Common myeloid progenitor, CD34-positive (primary cell): ENCODE measurements at regions not wholly inside any gene's neighbourhood (a gene's known extent, or its start where the extent isn't known, plus 50 kb on each side); places are given as distances from the start of the nearest gene placed in this dataset.

Experiments
- CTCF ChIA-PET: fragments of 350-600 bp; sonication (Branson Sonifier 250); formaldehyde crosslinking; loops from one replicate; lab custom pipeline; 2021; ENCODE audit warnings: antibody characterized with exemption; lab: Charles Lee
- POLR2A ChIA-PET: fragments of 350-600 bp; sonication (Branson Sonifier 250); formaldehyde crosslinking; loops from one replicate; lab custom pipeline; 2021; ENCODE audit warnings: antibody characterized with exemption; lab: Charles Lee
- DNase-seq, 3 donors: peaks; one replicate each; pipeline versions ENCODE4 v3.0.0 to v3.0.0-alpha.2; 2013
- H3K27ac ChIP-seq, 2 experiments: 1 replicate in 1 of 2; 2 replicates in 1 of 2; pipeline ENCODE4 v1.7.0; 2013; ENCODE audit warnings: inconsistent platforms in 2 of 2, low read length in 2 of 2, mild to moderate bottlenecking in 2 of 2, low read depth in 1 of 2, moderate library complexity in 1 of 2; ENCODE audit not compliant: severe bottlenecking in 2 of 2, insufficient read depth in 1 of 2, poor library complexity in 1 of 2
- H3K27me3 ChIP-seq, 5 experiments: replicated peaks in 2 of 5; 1 replicate in 3 of 5; 2 replicates in 2 of 5; pipeline versions ENCODE4 v1.6.1 to v1.7.0; 2013; ENCODE audit warnings: low read length in 4 of 5, mild to moderate bottlenecking in 2 of 5, moderate library complexity in 2 of 5, inconsistent platforms in 1 of 5; ENCODE audit not compliant: insufficient read depth in 5 of 5, control insufficient read depth in 4 of 5
- H3K36me3 ChIP-seq, 4 experiments: 1 replicate in 2 of 4; 2 replicates in 2 of 4; pipeline versions ENCODE4 v1.6.1 to v1.7.0; 2013; ENCODE audit warnings: low read length in 3 of 4, control low read depth in 1 of 4, mild to moderate bottlenecking in 1 of 4; ENCODE audit not compliant: control insufficient read depth in 4 of 4, insufficient read depth in 4 of 4
- H3K4me1 ChIP-seq, 4 experiments: 1 replicate in 3 of 4; 2 replicates in 1 of 4; pipeline versions ENCODE4 v1.6.1 to v1.7.1; 2013; ENCODE audit warnings: low read length in 3 of 4, mild to moderate bottlenecking in 3 of 4, control low read depth in 1 of 4, inconsistent platforms in 1 of 4, moderate library complexity in 1 of 4; ENCODE audit not compliant: control insufficient read depth in 4 of 4, insufficient read depth in 4 of 4; ENCODE audit errors: control extremely low read depth in 1 of 4
- H3K4me3 ChIP-seq, 7 experiments: 1 replicate in 4 of 7; 2 replicates in 3 of 7; pipeline versions ENCODE4 v1.5.1 to v1.7.0; 2013; ENCODE audit warnings: mild to moderate bottlenecking in 7 of 7, low read length in 6 of 7, moderate library complexity in 6 of 7, inconsistent platforms in 2 of 7, low read depth in 2 of 7, control low read depth in 1 of 7; ENCODE audit not compliant: insufficient read depth in 4 of 7, control insufficient read depth in 1 of 7; ENCODE audit errors: extremely low read depth in 1 of 7
- H3K9me3 ChIP-seq, 5 experiments: 1 replicate in 4 of 5; 2 replicates in 1 of 5; pipeline versions ENCODE4 v1.6.1 to v1.7.1; 2013; ENCODE audit warnings: low read length in 4 of 5, mild to moderate bottlenecking in 2 of 5, inconsistent platforms in 1 of 5, low read depth in 1 of 5, moderate library complexity in 1 of 5; ENCODE audit not compliant: control insufficient read depth in 4 of 5, insufficient read depth in 2 of 5; ENCODE audit errors: control extremely low read depth in 1 of 5
- WGBS: methylation state at CpG from one replicate; pipeline ENCODE4 v1.1.5; 2013; ENCODE audit not compliant: insufficient coverage; 5-methylcytosine and 5-hydroxymethylcytosine counted together

DNA sequence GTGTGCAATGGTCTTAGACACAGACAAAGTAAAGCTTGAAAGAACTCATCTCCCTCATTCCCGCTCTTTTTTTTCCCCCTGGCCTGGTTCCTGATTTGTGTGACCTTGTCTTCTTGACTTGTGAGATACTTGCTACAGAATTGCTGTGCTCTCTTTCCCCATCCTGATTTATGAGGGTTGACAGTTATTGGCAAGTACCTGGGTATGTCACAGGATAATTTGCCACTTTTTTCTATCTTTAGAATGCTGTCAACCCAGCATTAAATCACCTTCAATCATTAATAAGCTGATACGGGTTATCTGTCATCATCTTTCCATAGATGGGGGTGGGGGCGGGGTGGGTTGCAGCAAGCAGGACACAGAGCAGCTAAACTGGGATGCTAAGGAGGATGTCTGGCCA, 144.4 kb upstream of the PRICKLE1 start:
- Histone ChIP-seq H3K27ac (no peak overlapping the region), H3K4me3 (no peak overlapping the region), H3K9me3 (no peaks in the 10 kb centered on the region), H3K4me1 (no peaks in the 10 kb centered on the region), H3K36me3 (no peaks in the 10 kb centered on the region), H3K27me3 (no peaks in the 10 kb centered on the region)
- WGBS, result 66% methylated on average over 3 of the region's 3 CpGs
- POLR2A ChIA-PET, result no interaction called here
- CTCF ChIA-PET, result no interaction called here
- no peak for DNase-seq

- no peaks in the 10 kb centered on the region for H3K27me3 ChIP-seq
- no peak for DNase-seq
- H3K4me3 ChIP-seq, result no peak overlapping the region
- H3K4me1 ChIP-seq, result no peaks in the 10 kb centered on the region
- H3K27ac ChIP-seq, result no peak overlapping the region
- no peaks in the 10 kb centered on the region for H3K9me3 ChIP-seq
- ChIA-PET CTCF (no interaction called here), POLR2A (no interaction called here)
- no peaks in the 10 kb centered on the region for H3K36me3 ChIP-seq
- WGBS, result 86% methylated on average over 1 of the region's 3 CpGs
Measured at GRCh38 chr12:42732908-42733411, 143.4 kb upstream of the PRICKLE1 start.

DNA sequence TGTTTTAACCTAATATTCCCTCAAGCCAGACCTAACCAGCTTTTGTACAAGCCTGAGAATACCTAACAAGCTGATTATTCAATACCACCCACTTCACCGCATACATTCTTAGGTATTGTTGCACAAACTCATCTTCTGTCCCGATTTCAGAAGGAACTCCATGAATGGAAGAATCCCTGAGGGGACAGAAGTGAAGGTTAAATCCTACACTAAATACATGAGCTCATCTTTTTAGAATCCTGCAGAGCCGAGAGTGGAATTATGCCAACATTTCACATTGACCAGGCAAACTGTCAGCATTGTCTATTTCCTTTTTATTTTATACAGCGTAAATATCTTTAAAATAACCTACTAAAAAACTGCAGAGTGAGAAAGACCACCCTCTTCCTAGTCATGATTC, 140.7 kb upstream of the PRICKLE1 start:
- no peak for DNase-seq
- POLR2A ChIA-PET, result no interaction called here
- WGBS, result 100% methylated on average over 1 of the region's 4 CpGs
- Histone ChIP-seq H3K27ac (no peak overlapping the region), H3K27me3 (no peaks in the 10 kb centered on the region), H3K36me3 (no peaks in the 10 kb centered on the region), H3K4me1 (no peaks in the 10 kb centered on the region), H3K4me3 (no peak overlapping the region), H3K9me3 (peaks cover 0 to 6% (median 3%) of the 10 kb centered on the region in 5 experiments)
- CTCF ChIA-PET, result no interaction called here

- no peaks in the 10 kb centered on the region for H3K27me3 ChIP-seq
- H3K4me3 ChIP-seq, result no peak overlapping the region
- ChIA-PET CTCF (no interaction called here), POLR2A (no interaction called here)
- no peaks in the 10 kb centered on the region for H3K36me3 ChIP-seq
- H3K9me3 ChIP-seq, result peaks cover 0 to 6% (median 3%) of the 10 kb centered on the region in 5 experiments
- H3K4me1 ChIP-seq, result no peaks in the 10 kb centered on the region
- no peak for DNase-seq
- no peak overlapping the region for H3K27ac ChIP-seq
- no CpG with 5 or more reads among the region's 3 CpGs for WGBS
Measured at GRCh38 chr12:42729535-42729900, 140.0 kb upstream of the PRICKLE1 start.

DNA sequence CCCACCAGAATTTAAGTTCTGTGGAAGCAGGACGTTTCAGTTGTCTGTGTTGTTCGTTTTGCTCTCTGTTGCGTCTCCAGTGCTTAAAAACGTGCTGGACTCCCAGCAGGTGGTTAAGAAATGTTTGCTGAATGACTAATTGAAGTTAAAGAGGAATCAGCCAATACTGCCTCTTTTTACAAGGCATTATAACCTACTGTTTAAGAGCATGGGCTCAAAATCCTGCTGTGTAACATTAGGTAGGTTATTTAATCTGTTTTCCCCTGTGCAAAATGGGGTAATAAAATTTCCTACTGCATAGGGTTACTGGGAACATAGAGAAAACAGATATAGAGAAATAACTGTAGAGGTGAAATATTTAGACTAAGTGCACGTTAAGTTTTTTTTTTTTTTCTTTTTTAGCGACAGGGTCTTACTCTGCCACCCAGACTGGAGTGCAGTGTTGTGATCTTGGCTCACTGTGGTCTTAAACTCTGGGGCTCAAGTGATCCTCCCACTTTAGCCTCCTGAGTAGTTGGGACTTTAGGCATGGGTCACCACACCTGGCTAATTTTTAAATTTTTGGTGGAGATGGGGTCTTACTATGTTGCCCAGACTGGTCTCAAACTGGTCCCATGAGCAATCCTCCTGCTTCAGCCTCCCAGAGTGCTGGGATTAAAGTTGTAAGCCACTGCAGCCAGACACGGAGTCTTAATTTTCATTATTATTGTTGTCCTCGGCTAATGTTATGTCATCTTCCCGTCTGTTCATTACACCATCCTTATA, 139.4 kb upstream of the PRICKLE1 start:
- Histone ChIP-seq H3K27me3 (no peaks in the 10 kb centered on the region), H3K9me3 (peaks cover 0 to 6% (median 3%) of the 10 kb centered on the region in 5 experiments), H3K4me3 (no peak overlapping the region), H3K36me3 (no peaks in the 10 kb centered on the region), H3K27ac (no peak overlapping the region), H3K4me1 (no peaks in the 10 kb centered on the region)
- 80% methylated on average over 5 of the region's 9 CpGs for WGBS
- ChIA-PET CTCF (no interaction called here), POLR2A (no interaction called here)
- no peak for DNase-seq

DNA sequence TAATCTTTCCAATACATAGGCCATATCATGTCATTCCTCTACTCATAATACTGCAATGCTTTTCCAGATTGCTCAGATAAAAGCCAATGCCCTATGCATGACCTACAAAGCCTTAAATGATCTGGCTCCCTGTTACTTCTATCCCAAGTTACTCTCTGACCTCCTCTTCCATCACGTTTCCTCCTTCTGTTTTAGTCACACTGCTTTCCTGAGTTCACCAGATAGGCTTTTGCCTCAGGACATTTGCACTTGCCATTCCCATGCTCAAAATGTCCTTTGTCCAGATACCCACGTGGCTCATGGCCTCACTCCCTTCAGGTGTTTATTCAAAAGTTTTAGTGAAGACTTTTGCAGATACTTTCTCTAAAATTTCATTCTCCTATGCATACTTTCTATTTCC, 138.7 kb upstream of the PRICKLE1 start:
- CTCF ChIA-PET, result no interaction called here
- H3K27ac ChIP-seq, result no peak overlapping the region

DNA sequence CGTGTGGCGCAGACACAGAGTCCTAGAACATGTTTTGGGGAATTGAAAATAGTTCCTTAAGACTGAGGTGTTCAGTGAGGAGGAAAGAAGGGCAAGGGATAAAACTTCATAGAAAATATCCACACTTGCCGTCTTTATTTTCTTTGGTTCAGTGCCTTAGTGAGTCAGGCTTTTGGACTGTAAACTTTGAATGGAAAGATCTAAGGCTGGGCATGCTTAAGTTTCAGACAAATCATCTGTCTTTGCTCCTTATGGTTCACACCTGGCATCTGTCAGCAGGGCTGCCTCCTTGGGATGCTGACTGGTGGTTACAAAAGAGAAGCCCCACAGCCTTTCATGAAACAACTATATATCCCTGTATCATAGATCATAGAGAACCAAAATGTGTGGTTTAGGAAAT, 136.3 kb upstream of the PRICKLE1 start:
- POLR2A ChIA-PET, result no interaction called here
- H3K4me1 ChIP-seq, result no peaks in the 10 kb centered on the region
- H3K27me3 ChIP-seq, result no peaks in the 10 kb centered on the region
- no peaks in the 10 kb centered on the region for H3K36me3 ChIP-seq
- CTCF ChIA-PET, result interaction anchor here (1.0 kb wide), 1 partner anchor 9 kb away, joined by 3 read pairs; no protein-coding TSS in a partner anchor
- peaks cover 0 to 6% (median 3%) of the 10 kb centered on the region in 5 experiments for H3K9me3 ChIP-seq
- H3K4me3 ChIP-seq, result no peak overlapping the region
- no peak overlapping the region for H3K27ac ChIP-seq
- no peak for DNase-seq
- 100% methylated on average over 2 of the region's 3 CpGs for WGBS

More for the DNA sequence above, 138.7 kb upstream of the PRICKLE1 start:
- DNase-seq, result no peak
- POLR2A ChIA-PET, result no interaction called here
- Histone ChIP-seq H3K4me1 (no peaks in the 10 kb centered on the region), H3K27me3 (no peaks in the 10 kb centered on the region), H3K9me3 (peaks cover 0 to 6% (median 3%) of the 10 kb centered on the region in 5 experiments), H3K36me3 (no peaks in the 10 kb centered on the region), H3K4me3 (no peak overlapping the region)
- WGBS, result 67% methylated on average over 2 of the region's 2 CpGs
